GM20000 (cell line): ENCODE measurements at regions not wholly inside any gene's neighbourhood (a gene's known extent, or its start where the extent isn't known, plus 50 kb on each side); places are given as distances from the start of the nearest gene placed in this dataset.

Experiments
- DNase-seq: peaks from one replicate; pipeline ENCODE4 v3.0.0; 2012; ENCODE audit warnings: low spot score
- CTCF ChIP-seq: IDR thresholded peaks from 2 replicates; pipeline ENCODE4 v1.5.1; 2012; ENCODE audit warnings: mild to moderate bottlenecking, control low read depth; ENCODE audit errors: extremely low read depth, missing control alignments

- DNase-seq = no peak
- TF ChIP-seq CTCF = no peak
These were observed 435.6 kb upstream of the LRRC4C start for GRCh38 chr11:41895081-41895480.

GRCh38 chr11:41897991-41898390 lies 438.5 kb upstream of the LRRC4C start:
- DNase-seq = no peak
- TF ChIP-seq CTCF = no peak

GRCh38 chr11:41917900-41918299 lies 458.4 kb upstream of the LRRC4C start:
- DNase-seq = no peak
- TF ChIP-seq CTCF = no peak

GRCh38 chr11:41920374-41920773 lies 460.9 kb upstream of the LRRC4C start:
- DNase-seq = no peak
- no peak for TF ChIP-seq CTCF

GRCh38 chr11:41921746-41922390 lies 462.4 kb upstream of the LRRC4C start:
- no peak for DNase-seq
- no peak for TF ChIP-seq CTCF

- DNase-seq = no peak
- no peak for TF ChIP-seq CTCF
These were observed 466.9 kb upstream of the LRRC4C start for GRCh38 chr11:41926339-41926738.

GRCh38 chr11:41935241-41935640 lies 475.8 kb upstream of the LRRC4C start:
- no peak for TF ChIP-seq CTCF
- DNase-seq = no peak
